Endodermal cell (in vitro differentiated cells): ENCODE measurements at regions not wholly inside any gene's neighbourhood (a gene's known extent, or its start where the extent isn't known, plus 50 kb on each side); places are given as distances from the start of the nearest gene placed in this dataset.

ENCODE experiments used
- DNase-seq: peaks from one replicate; pipeline ENCODE4 v3.0.0-alpha.2; 2017
- H3K27ac ChIP-seq: 2 replicates; pipeline ENCODE4 v1.5.1; 2013; ENCODE audit warnings: mild to moderate bottlenecking, low read depth, low read length, moderate library complexity
- H3K27me3 ChIP-seq: 2 replicates; pipeline ENCODE4 v1.6.1; 2013; ENCODE audit warnings: mild to moderate bottlenecking, low read length, moderate library complexity; ENCODE audit not compliant: insufficient read depth, control insufficient read depth, poor library complexity, severe bottlenecking
- H3K36me3 ChIP-seq: 2 replicates; pipeline ENCODE4 v1.7.0; 2013; ENCODE audit warnings: mild to moderate bottlenecking, low read length, moderate library complexity; ENCODE audit not compliant: control insufficient read depth, insufficient read depth
- H3K4me1 ChIP-seq: one replicate; pipeline ENCODE4 v1.7.0; 2013; ENCODE audit warnings: low read length; ENCODE audit not compliant: control insufficient read depth, insufficient read depth
- H3K4me3 ChIP-seq: 2 replicates; pipeline ENCODE4 v1.5.1; 2013; ENCODE audit warnings: mild to moderate bottlenecking, low read length, moderate library complexity
- H3K9ac ChIP-seq: 2 replicates; pipeline ENCODE4 v1.6.1; 2013; ENCODE audit warnings: mild to moderate bottlenecking, low read length, moderate library complexity; ENCODE audit not compliant: poor library complexity, severe bottlenecking; ENCODE audit errors: extremely low read depth
- H3K9me3 ChIP-seq: 2 replicates; pipeline ENCODE4 v1.6.1; 2013; ENCODE audit warnings: mild to moderate bottlenecking, low read length, moderate library complexity; ENCODE audit not compliant: control insufficient read depth
- H3K27ac Mint-ChIP-seq: 2 replicates; pipeline ENCODE4 v1.8.0; 2020; ENCODE audit warnings: mixed read lengths
- H3K27me3 Mint-ChIP-seq: 2 replicates; pipeline ENCODE4 v1.8.0; 2021; ENCODE audit warnings: mild to moderate bottlenecking, mixed read lengths; ENCODE audit not compliant: insufficient read depth
- H3K36me3 Mint-ChIP-seq: 2 replicates; pipeline ENCODE4 v1.8.0; 2020; ENCODE audit warnings: low read depth, mixed read lengths
- H3K4me1 Mint-ChIP-seq: 2 replicates; pipeline ENCODE4 v1.8.0; 2020; ENCODE audit warnings: mixed read lengths
- H3K4me3 Mint-ChIP-seq: 2 replicates; pipeline ENCODE4 v1.8.0; 2020; ENCODE audit warnings: mild to moderate bottlenecking, moderate library complexity, mixed read lengths
- H3K9me3 Mint-ChIP-seq: 2 replicates; pipeline ENCODE4 v1.8.0; 2020; ENCODE audit warnings: mild to moderate bottlenecking, mixed read lengths
- CTCF ChIP-seq: fragments of 200-600 bp; sonication (generic); conservative IDR thresholded peaks from 2 replicates; pipeline ENCODE4 v1.5.0; 2021; ENCODE audit warnings: antibody characterized with exemption, mild to moderate bottlenecking
- WGBS, 2 experiments: methylation state at CpG; one replicate each; pipeline versions ENCODE4 v1.1.5 to v1.1.7; 2013; ENCODE audit warnings: missing lambda C conversion rate in 2 of 2, mixed read lengths in 1 of 2; ENCODE audit not compliant: insufficient coverage in 1 of 2, insufficient read length in 1 of 2; 5-methylcytosine and 5-hydroxymethylcytosine counted together

DNA sequence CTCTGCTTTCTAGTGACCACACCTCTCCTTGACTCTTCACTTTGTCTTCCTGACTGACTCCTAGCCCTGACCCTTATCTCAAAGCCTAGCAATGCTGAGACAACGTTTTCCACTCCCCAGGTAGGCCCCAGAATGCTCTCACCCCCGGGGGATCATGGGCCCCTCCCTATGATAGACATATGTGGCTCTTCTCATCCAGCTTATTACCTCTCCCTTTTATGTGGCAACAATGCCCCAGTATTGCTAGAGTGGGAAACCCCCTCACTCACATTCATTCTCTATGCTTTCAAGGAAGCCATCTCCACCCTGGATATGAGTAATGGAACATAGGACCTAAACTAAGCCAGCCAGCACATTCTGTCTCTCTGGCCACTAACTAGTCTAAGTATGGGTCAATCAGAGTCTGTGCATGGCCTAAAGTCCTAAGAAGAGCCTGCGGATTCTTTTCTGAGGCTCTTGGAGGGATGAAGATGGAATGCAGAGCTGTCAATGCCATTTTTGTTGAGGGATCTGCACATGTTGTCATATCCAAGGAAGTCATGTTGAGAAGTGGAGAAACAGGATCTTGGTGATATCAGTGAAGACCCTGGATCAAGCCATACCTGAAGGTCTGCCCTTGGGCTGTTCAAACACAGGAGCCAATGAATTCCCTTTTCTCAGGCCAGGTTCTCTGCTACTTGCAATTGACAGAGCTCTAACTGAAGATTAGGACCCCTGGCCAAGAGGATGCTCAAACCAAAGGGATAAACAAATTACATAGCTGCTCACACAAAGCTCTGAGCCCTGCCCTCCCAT is 79.8 kb upstream of the GRK3 start:
- Mint-ChIP-seq H3K9me3 (peaks cover 4% of the 10 kb centered on the region), H3K4me1 (peaks cover 7% of the 10 kb centered on the region), H3K27ac (no peak overlapping the region), H3K4me3 (no peak overlapping the region), H3K27me3 (no peaks in the 10 kb centered on the region), H3K36me3 (peaks cover 56% of the 10 kb centered on the region)
- H3K27ac ChIP-seq: no peak overlapping the region
- no peaks in the 10 kb centered on the region for H3K4me1 ChIP-seq
- WGBS, 2 experiments: 84 to 100% methylated on average over 2 to 3 of the region's 3 CpGs
- H3K9me3 ChIP-seq: peaks cover 6% of the 10 kb centered on the region
- no peak overlapping the region for H3K4me3 ChIP-seq
- no peaks in the 10 kb centered on the region for H3K27me3 ChIP-seq
- DNase-seq: no peak
- TF ChIP-seq CTCF: no peak
- no peak overlapping the region for H3K9ac ChIP-seq
- no peaks in the 10 kb centered on the region for H3K36me3 ChIP-seq

DNA sequence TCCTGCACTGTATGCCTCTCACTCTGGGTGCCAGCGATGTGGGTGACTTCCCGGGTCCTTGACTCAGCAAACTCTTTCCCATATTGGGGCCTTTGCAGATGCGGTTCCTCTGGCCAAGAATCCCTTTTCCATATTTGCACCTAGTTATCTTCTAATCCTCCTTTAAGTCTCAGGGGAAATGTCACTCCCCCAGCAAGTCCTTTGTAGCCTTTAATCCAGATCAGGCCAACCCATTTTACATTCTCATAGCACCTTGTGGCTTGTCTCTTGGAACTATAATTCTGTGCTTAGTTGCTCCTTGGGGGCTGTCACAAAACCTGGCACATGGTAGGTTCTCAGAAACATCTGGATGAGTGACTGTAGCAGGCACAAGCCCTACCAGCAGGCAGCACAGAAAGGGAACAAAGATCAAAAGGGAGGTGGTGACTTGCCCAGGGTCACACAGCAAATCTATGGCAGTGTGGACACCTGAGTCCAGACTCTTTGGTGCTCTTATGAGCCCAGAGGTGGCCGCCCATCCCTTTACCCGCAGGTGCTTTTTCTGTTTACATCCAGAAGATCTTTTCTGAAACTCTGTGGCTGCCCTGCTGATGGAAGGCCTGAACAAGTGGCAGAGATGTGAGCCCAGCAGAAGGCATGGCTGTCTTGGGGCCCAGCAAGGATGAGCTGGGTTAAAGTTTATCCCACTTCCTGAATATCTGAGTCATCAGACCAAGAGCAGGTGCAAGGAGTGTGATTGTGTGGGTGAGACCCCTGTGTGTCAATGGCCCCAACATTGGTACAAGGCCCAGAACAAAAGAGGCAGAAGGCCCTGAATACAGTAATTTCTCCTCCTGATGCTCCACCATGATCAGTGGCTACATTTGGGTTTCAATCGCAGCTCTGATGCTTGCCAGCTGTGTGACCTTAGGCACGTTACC is 78.6 kb upstream of the GRK3 start:
- no peaks in the 10 kb centered on the region for H3K27me3 Mint-ChIP-seq
- H3K27me3 ChIP-seq: no peaks in the 10 kb centered on the region
- H3K36me3 Mint-ChIP-seq: peaks cover 54% of the 10 kb centered on the region
- no peaks in the 10 kb centered on the region for H3K9me3 Mint-ChIP-seq
- H3K9me3 ChIP-seq: peaks cover under 1% of the 10 kb centered on the region
- no peak overlapping the region for H3K27ac ChIP-seq
- no peak overlapping the region for H3K9ac ChIP-seq
- H3K27ac Mint-ChIP-seq: no peak overlapping the region
- no peak for DNase-seq
- peaks cover 7% of the 10 kb centered on the region for H3K4me1 Mint-ChIP-seq
- H3K36me3 ChIP-seq: no peaks in the 10 kb centered on the region
- no peak overlapping the region for H3K4me3 Mint-ChIP-seq
- H3K4me3 ChIP-seq: no peak overlapping the region
- 89 to 98% methylated on average over 6 to 7 of the region's 7 CpGs for WGBS, 2 experiments
- no peaks in the 10 kb centered on the region for H3K4me1 ChIP-seq
- TF ChIP-seq CTCF: no peak

DNA sequence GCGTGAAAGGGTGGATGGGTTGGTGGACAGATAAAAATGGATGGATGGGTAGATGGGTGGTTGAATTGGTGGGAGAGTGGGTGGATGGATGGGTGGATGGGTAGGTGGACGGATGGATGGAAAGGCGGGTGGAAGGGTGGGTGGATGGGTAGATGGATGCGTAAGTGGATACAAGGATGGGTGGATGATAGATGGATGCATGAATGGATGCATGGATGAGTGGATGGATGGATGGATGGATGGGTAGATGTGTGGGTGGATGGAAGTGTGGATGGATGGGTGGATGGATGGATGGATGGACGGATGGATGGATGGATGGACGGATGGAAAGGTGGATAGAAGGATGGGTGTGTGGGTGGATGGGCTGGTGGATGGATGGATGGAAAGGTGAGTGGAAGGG is 77.0 kb upstream of the GRK3 start:
- no peaks in the 10 kb centered on the region for H3K9me3 Mint-ChIP-seq
- DNase-seq: no peak
- 92 to 98% methylated on average over 6 of the region's 6 CpGs for WGBS, 2 experiments
- H3K27ac Mint-ChIP-seq: no peak overlapping the region
- no peaks in the 10 kb centered on the region for H3K27me3 ChIP-seq
- H3K4me3 ChIP-seq: no peak overlapping the region
- no peak overlapping the region for H3K4me3 Mint-ChIP-seq
- no peaks in the 10 kb centered on the region for H3K9me3 ChIP-seq
- TF ChIP-seq CTCF: no peak
- no peaks in the 10 kb centered on the region for H3K27me3 Mint-ChIP-seq
- peaks cover 7% of the 10 kb centered on the region for H3K4me1 Mint-ChIP-seq
- peaks cover 38% of the 10 kb centered on the region for H3K36me3 Mint-ChIP-seq
- no peak overlapping the region for H3K27ac ChIP-seq
- no peak overlapping the region for H3K9ac ChIP-seq
- no peaks in the 10 kb centered on the region for H3K4me1 ChIP-seq
- H3K36me3 ChIP-seq: no peaks in the 10 kb centered on the region
